ENCODE measurements at regions not wholly inside any gene's neighbourhood (a gene's known extent, or its start where the extent isn't known, plus 50 kb on each side); places are given as distances from the start of the nearest gene placed in this dataset.

GRCh38 chrX:40844471-40844870 is 109.1 kb upstream of the MED14 start:
- H3K4me3 ChIP-seq: no peak overlapping the region
- H3K36me3 ChIP-seq: no peaks in the 10 kb centered on the region
- no peaks in the 10 kb centered on the region for H3K27me3 ChIP-seq
- intact Hi-C loops (cut with DNase I): no loop called here
- no peak for DNase-seq
- TF ChIP-seq CTCF (IDR thresholded peaks at IDR 0.05): no peak
- H3K9me3 ChIP-seq: no peaks in the 10 kb centered on the region
- ATAC-seq: no peak
- no peaks in the 10 kb centered on the region for H3K4me1 ChIP-seq
- no peak overlapping the region for H3K27ac ChIP-seq

- Histone ChIP-seq H3K9me3 (no peaks in the 10 kb centered on the region), H3K36me3 (no peaks in the 10 kb centered on the region), H3K4me3 (no peak overlapping the region), H3K4me1 (no peaks in the 10 kb centered on the region), H3K27me3 (no peaks in the 10 kb centered on the region), H3K27ac (no peak overlapping the region)
- no peak for DNase-seq
- no peak for ATAC-seq
- no peak for TF ChIP-seq CTCF (IDR thresholded peaks at IDR 0.05)
- intact Hi-C loops (cut with DNase I): no loop called here
These were observed 110.1 kb upstream of the MED14 start for GRCh38 chrX:40845331-40845911.

GRCh38 chrX:40849906-40850823 is 114.8 kb upstream of the MED14 start:
- ATAC-seq: no peak
- intact Hi-C loops (cut with DNase I): no loop called here
- no peaks in the 10 kb centered on the region for H3K27me3 ChIP-seq
- no peak overlapping the region for H3K27ac ChIP-seq
- DNase-seq: no peak
- no peaks in the 10 kb centered on the region for H3K36me3 ChIP-seq
- H3K4me1 ChIP-seq: no peaks in the 10 kb centered on the region
- H3K4me3 ChIP-seq: no peak overlapping the region
- no peaks in the 10 kb centered on the region for H3K9me3 ChIP-seq
- no peak for TF ChIP-seq CTCF (IDR thresholded peaks at IDR 0.05)

- DNase-seq (no peak), ATAC-seq (no peak)
- intact Hi-C loops (cut with DNase I): no loop called here
- H3K9me3 ChIP-seq: no peaks in the 10 kb centered on the region
- H3K27ac ChIP-seq: no peak overlapping the region
- no peak for TF ChIP-seq CTCF (IDR thresholded peaks at IDR 0.05)
- no peaks in the 10 kb centered on the region for H3K27me3 ChIP-seq
- H3K4me1 ChIP-seq: no peaks in the 10 kb centered on the region
- no peak overlapping the region for H3K4me3 ChIP-seq
- no peaks in the 10 kb centered on the region for H3K36me3 ChIP-seq
These were observed 117.2 kb upstream of the MED14 start for GRCh38 chrX:40852586-40852985.

- no peak for TF ChIP-seq CTCF (IDR thresholded peaks at IDR 0.05)
- Histone ChIP-seq H3K9me3 (no peaks in the 10 kb centered on the region), H3K36me3 (no peaks in the 10 kb centered on the region), H3K27ac (no peak overlapping the region), H3K27me3 (no peaks in the 10 kb centered on the region), H3K4me3 (no peak overlapping the region), H3K4me1 (no peaks in the 10 kb centered on the region)
- DNase-seq: no peak
- no peak for ATAC-seq
- intact Hi-C loops (cut with DNase I): no loop called here
These were observed 117.9 kb upstream of the MED14 start for GRCh38 chrX:40853004-40853815.

All from upper lobe of right lung (tissue), 1 donor.